ENCODE measurements at regions not wholly inside any gene's neighbourhood (a gene's known extent, or its start where the extent isn't known, plus 50 kb on each side); places are given as distances from the start of the nearest gene placed in this dataset.
"Not testable (repeated sequence)": the region's sequence is repeated elsewhere in the genome, so short reads cannot be mapped to it uniquely, and the experiment has no call there.

- no peak for DNase-seq (ENCODE audit: low read depth in 2 of 2)
These were observed 163.0 kb downstream of the BRMS1L start for GRCh38 chr14:35988972-35989690.

DNA sequence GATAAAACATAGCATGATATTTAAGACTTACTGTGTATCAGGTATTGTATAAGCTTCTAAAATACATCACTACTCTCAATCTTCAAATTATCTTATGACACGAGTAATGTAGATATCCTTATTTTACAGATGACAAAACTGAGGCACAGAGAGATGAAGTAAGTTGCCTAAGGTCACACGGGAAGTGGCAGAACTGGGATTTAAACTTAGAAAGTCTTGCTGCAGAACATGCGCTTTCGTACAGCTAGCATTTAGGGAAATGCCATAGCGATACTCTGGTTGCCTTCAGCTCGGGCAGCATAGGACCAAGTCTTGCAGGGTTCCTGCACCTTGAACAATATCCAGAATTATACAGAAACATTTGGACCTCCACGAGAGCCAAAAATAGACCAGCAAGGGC, 162.4 kb downstream of the BRMS1L start:
- DNase-seq (ENCODE audit: low read depth in 2 of 2), result no peak

GRCh38 chr14:35987731-35988130, 161.6 kb downstream of the BRMS1L start:
- DNase-seq (ENCODE audit: low read depth in 2 of 2), result no peak

GRCh38 chr14:35986219-35986573, 160.1 kb downstream of the BRMS1L start:
- no peak for DNase-seq (ENCODE audit: low read depth in 2 of 2)

- DNase-seq (ENCODE audit: low read depth in 2 of 2), result no peak
These were observed 159.5 kb downstream of the BRMS1L start for GRCh38 chr14:35985474-35986218.

- no peak for DNase-seq (ENCODE audit: low read depth in 2 of 2)
These were observed 153.4 kb downstream of the BRMS1L start for GRCh38 chr14:35979531-35979930.

GRCh38 chr14:35978561-35978960, 152.4 kb downstream of the BRMS1L start:
- no peak for DNase-seq (ENCODE audit: low read depth in 2 of 2)

DNA sequence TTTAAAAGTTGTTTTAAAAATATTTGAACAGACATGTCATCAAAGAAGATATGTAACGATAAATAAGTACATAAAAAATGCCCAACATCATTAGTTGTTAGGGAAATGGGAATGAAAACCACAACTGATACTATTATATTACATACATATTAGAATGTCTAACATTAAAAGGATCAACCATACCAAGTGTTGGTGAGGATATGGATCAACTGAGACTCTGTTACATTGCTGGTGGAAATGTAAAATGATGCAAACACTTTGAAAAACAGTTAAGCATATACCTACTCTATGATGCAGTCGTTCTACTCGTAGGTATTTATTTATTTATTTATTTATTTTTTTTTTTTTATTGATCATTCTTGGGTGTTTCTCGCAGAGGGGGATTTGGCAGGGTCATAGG, 149.7 kb downstream of the BRMS1L start:
- no peak for DNase-seq (ENCODE audit: low read depth in 2 of 2)

- DNase-seq (ENCODE audit: low read depth in 2 of 2), result no peak
These were observed 147.6 kb downstream of the BRMS1L start for GRCh38 chr14:35973770-35974169.

- DNase-seq (ENCODE audit: low read depth in 2 of 2), result no peak
These were observed 146.0 kb downstream of the BRMS1L start for GRCh38 chr14:35971965-35972630.

GRCh38 chr14:35969310-35969709, 143.2 kb downstream of the BRMS1L start:
- DNase-seq (ENCODE audit: low read depth in 2 of 2), result no peak

GRCh38 chr14:35965400-35965799, 139.3 kb downstream of the BRMS1L start:
- DNase-seq (ENCODE audit: low read depth in 2 of 2), result no peak

- DNase-seq (ENCODE audit: low read depth in 2 of 2), result no peak
These were observed 138.7 kb downstream of the BRMS1L start for GRCh38 chr14:35964697-35965286.

- no peak for DNase-seq (ENCODE audit: low read depth in 2 of 2)
These were observed 137.1 kb downstream of the BRMS1L start for GRCh38 chr14:35963209-35963608.

- no peak for DNase-seq (ENCODE audit: low read depth in 2 of 2)
These were observed 135.6 kb downstream of the BRMS1L start for GRCh38 chr14:35961697-35962274.

GRCh38 chr14:35959835-35960234, 133.7 kb downstream of the BRMS1L start:
- DNase-seq (ENCODE audit: low read depth in 2 of 2), result no peak

DNA sequence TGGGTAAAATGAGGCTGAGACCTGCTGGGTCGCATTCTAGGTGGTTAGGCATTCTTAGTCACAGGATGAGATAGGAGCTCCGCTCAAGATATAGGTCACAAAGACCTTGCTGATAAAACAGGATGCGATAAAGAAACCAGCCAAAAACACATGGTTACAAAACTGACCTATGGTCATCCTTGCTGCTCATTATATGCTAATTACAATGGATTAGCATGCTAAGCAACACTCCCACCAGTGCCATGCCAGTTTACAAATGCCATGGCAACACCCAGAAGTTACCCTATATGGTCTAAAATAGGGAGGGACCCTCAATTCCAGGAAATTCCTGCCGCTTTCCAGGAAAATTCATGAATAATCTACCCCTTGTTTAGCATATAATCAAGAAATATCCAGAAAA, 132.4 kb downstream of the BRMS1L start:
- DNase-seq (ENCODE audit: low read depth in 2 of 2), result no peak

DNA sequence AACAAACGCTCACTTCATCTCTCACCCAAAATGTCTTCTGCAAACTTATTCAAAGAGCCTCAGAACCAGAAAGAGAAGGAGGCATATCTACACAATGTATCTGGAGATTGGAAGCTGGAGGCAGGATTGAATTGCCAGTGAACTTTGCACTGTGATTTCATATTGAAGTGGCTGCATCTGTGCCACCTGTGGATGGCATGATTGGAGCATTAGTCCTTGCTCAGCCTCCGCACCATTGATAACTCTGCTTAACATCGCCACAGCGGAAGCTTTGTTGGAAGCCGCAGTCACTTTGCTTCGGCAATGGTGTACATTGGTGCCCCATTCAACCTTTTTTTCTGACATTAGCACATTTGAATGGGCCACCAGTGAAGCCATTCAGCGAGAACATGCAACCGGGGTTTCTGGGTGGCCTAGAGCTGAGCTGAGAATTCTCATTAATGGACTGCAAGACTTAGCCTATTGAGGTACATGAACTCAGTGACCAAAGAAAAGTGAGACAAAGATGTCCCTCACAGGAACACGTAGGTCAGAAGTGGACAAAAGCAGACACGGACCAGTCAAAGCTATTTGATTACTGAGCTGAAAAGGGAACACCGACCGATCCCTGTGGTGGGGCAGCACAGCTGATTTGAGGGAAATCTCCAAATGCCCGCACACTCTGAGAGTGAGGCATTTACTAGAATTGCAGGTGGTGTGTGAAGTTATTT, 130.4 kb downstream of the BRMS1L start:
- no peak for DNase-seq (ENCODE audit: low read depth in 2 of 2)

DNA sequence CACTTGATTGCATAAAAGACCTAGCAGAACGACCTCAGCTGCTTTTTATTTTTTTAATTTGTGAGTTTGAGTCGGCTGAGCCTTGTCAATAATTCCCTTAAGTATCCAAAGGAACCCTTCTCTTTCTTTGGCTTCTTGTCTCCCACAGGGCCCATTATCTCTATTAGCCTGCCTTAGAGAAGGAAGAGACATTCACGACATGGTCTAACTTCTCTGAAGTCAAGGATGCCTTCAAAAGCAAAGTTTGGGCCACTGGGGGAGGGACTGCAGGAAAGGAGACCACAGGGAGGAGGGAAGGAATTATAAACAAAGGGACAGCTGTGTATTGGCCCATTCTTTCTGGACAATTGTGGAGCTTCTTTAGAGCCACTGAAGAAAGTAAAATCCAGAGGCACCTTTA, 126.4 kb downstream of the BRMS1L start:
- DNase-seq (ENCODE audit: low read depth in 2 of 2), result no peak

- no peak for DNase-seq (ENCODE audit: low read depth in 2 of 2)
These were observed 123.9 kb downstream of the BRMS1L start for GRCh38 chr14:35949920-35950513.

DNA sequence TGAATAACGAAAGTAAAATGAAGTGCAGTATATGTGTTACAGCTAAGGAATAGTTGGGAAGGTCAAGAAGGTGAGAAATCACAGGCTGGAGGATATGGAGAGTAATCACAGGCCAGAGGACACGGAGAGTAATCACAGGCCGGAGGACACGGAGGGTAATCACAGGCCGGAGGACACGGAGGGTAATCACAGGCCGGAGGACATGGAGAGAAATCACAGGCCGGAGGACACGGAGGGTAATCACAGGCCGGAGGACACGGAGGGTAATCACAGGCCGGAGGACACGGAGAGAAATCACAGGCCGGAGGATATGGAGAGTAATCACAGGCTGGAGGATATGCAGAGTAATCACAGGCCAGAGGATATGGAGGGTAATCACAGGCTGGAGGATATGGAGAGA, 121.8 kb downstream of the BRMS1L start:
- DNase-seq (ENCODE audit: low read depth in 2 of 2), result not testable (repeated sequence)

Measured in stimulated activated CD4-positive, alpha-beta T cell treated with anti-CD3 and anti-CD28 coated beads, Interleukin-15, amount 100 ng/mL, for 48 hours (primary cell).